ENCODE measurements at regions not wholly inside any gene's neighbourhood (a gene's known extent, or its start where the extent isn't known, plus 50 kb on each side); places are given as distances from the start of the nearest gene placed in this dataset.

GRCh38 chr2:78061732-78062131 is 539.6 kb upstream of the LRRTM4 start:
- Histone ChIP-seq H3K4me1 (ENCODE audit: control insufficient read depth, insufficient read depth, low read length) (no peaks in the 10 kb centered on the region), H3K4me3 (ENCODE audit: low read length) (no peak overlapping the region), H3K27me3 (ENCODE audit: control insufficient read depth, insufficient read depth, low read length) (no peaks in the 10 kb centered on the region), H3K36me3 (ENCODE audit: control insufficient read depth, insufficient read depth, low read length) (no peaks in the 10 kb centered on the region), H3K27ac (ENCODE audit: low read depth, low read length) (no peak overlapping the region), H3K9ac (ENCODE audit: low read length) (no peak overlapping the region)

GRCh38 chr2:78063246-78064020 is 541.3 kb upstream of the LRRTM4 start:
- no peaks in the 10 kb centered on the region for H3K4me1 ChIP-seq (ENCODE audit: control insufficient read depth, insufficient read depth, low read length)
- no peak overlapping the region for H3K27ac ChIP-seq (ENCODE audit: low read depth, low read length)
- no peaks in the 10 kb centered on the region for H3K36me3 ChIP-seq (ENCODE audit: control insufficient read depth, insufficient read depth, low read length)
- no peak overlapping the region for H3K9ac ChIP-seq (ENCODE audit: low read length)
- no peaks in the 10 kb centered on the region for H3K27me3 ChIP-seq (ENCODE audit: control insufficient read depth, insufficient read depth, low read length)
- H3K4me3 ChIP-seq (ENCODE audit: low read length): no peak overlapping the region

DNA sequence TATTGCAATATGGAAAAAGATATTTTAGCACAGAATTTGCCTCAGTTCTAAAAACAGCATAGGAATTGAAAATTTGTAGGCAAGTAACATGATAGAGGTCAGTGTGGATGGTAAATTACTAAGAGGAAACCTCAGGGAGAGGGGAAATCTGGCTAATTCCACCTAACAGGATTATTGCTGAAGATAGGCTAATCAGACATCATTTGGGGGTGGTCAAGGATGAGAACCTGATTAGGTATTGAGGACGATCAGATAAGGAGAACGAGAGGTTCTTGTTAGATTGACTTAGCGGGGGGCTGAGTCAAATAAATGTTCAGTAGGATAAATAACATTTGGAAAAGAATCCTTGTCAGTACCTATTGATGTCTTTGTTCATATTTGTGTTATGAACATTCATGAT is 543.2 kb upstream of the LRRTM4 start:
- no peak overlapping the region for H3K27ac ChIP-seq (ENCODE audit: low read depth, low read length)
- H3K4me3 ChIP-seq (ENCODE audit: low read length): no peak overlapping the region
- no peak overlapping the region for H3K9ac ChIP-seq (ENCODE audit: low read length)
- no peaks in the 10 kb centered on the region for H3K4me1 ChIP-seq (ENCODE audit: control insufficient read depth, insufficient read depth, low read length)
- no peaks in the 10 kb centered on the region for H3K27me3 ChIP-seq (ENCODE audit: control insufficient read depth, insufficient read depth, low read length)
- H3K36me3 ChIP-seq (ENCODE audit: control insufficient read depth, insufficient read depth, low read length): no peaks in the 10 kb centered on the region

DNA sequence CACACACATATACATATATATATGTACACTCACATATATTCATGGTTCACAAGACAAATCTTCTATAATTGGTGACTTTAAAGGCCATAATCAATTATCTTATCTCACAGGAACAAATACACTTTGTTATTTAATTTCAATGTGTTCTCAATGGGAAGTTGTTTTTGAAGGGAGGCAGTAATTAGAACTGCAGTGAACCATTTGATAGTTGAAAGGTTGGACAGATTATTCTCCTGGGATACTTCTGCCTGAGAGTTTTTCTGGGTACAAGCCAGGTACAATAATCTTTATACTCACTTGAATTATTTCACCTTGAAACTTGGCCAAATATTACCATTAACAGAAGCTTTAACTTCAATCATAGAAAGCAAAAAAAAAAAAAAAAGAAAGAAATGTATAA is 546.6 kb upstream of the LRRTM4 start:
- H3K27ac ChIP-seq (ENCODE audit: low read depth, low read length): no peak overlapping the region
- H3K4me1 ChIP-seq (ENCODE audit: control insufficient read depth, insufficient read depth, low read length): no peaks in the 10 kb centered on the region
- H3K27me3 ChIP-seq (ENCODE audit: control insufficient read depth, insufficient read depth, low read length): no peaks in the 10 kb centered on the region
- no peak overlapping the region for H3K9ac ChIP-seq (ENCODE audit: low read length)
- H3K4me3 ChIP-seq (ENCODE audit: low read length): no peak overlapping the region
- no peaks in the 10 kb centered on the region for H3K36me3 ChIP-seq (ENCODE audit: control insufficient read depth, insufficient read depth, low read length)

DNA sequence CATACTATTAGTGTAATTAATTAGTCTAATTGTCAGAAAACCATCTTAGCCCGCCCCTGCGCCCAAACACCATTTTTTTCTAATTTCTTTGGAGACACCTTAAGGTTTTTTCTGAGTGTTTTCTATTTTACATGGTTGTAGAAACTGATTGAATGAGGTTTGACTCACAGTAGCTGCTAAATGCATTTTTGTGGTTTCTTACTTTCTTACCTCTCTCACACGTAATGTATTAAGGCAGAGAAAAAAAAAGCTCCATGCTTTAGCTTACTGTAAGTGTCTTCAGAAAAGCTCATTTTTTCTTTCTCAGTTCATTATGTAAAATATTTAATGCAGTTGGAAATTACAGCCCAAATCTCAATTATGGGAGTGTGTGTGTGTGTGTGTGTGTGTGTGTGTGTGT is 548.5 kb upstream of the LRRTM4 start:
- no peaks in the 10 kb centered on the region for H3K27me3 ChIP-seq (ENCODE audit: control insufficient read depth, insufficient read depth, low read length)
- no peaks in the 10 kb centered on the region for H3K36me3 ChIP-seq (ENCODE audit: control insufficient read depth, insufficient read depth, low read length)
- H3K27ac ChIP-seq (ENCODE audit: low read depth, low read length): no peak overlapping the region
- no peak overlapping the region for H3K9ac ChIP-seq (ENCODE audit: low read length)
- H3K4me3 ChIP-seq (ENCODE audit: low read length): no peak overlapping the region
- no peaks in the 10 kb centered on the region for H3K4me1 ChIP-seq (ENCODE audit: control insufficient read depth, insufficient read depth, low read length)

GRCh38 chr2:78077633-78078032 is 555.5 kb upstream of the LRRTM4 start:
- H3K27me3 ChIP-seq (ENCODE audit: control insufficient read depth, insufficient read depth, low read length): no peaks in the 10 kb centered on the region
- no peaks in the 10 kb centered on the region for H3K36me3 ChIP-seq (ENCODE audit: control insufficient read depth, insufficient read depth, low read length)

GRCh38 chr2:78082555-78082954 is 560.4 kb upstream of the LRRTM4 start:
- Histone ChIP-seq H3K27me3 (ENCODE audit: control insufficient read depth, insufficient read depth, low read length) (no peaks in the 10 kb centered on the region), H3K9ac (ENCODE audit: low read length) (no peak overlapping the region), H3K4me3 (ENCODE audit: low read length) (no peak overlapping the region), H3K27ac (ENCODE audit: low read depth, low read length) (no peak overlapping the region), H3K36me3 (ENCODE audit: control insufficient read depth, insufficient read depth, low read length) (no peaks in the 10 kb centered on the region), H3K4me1 (ENCODE audit: control insufficient read depth, insufficient read depth, low read length) (no peaks in the 10 kb centered on the region)

More at GRCh38 chr2:78077633-78078032, 555.5 kb upstream of the LRRTM4 start:
- Histone ChIP-seq H3K9ac (ENCODE audit: low read length) (no peak overlapping the region), H3K4me3 (ENCODE audit: low read length) (no peak overlapping the region), H3K27ac (ENCODE audit: low read depth, low read length) (no peak overlapping the region), H3K4me1 (ENCODE audit: control insufficient read depth, insufficient read depth, low read length) (no peaks in the 10 kb centered on the region)

GRCh38 chr2:78093436-78093835 is 571.3 kb upstream of the LRRTM4 start:
- Histone ChIP-seq H3K36me3 (ENCODE audit: control insufficient read depth, insufficient read depth, low read length) (no peaks in the 10 kb centered on the region), H3K27ac (ENCODE audit: low read depth, low read length) (no peak overlapping the region), H3K4me1 (ENCODE audit: control insufficient read depth, insufficient read depth, low read length) (no peaks in the 10 kb centered on the region), H3K27me3 (ENCODE audit: control insufficient read depth, insufficient read depth, low read length) (no peaks in the 10 kb centered on the region), H3K4me3 (ENCODE audit: low read length) (no peak overlapping the region), H3K9ac (ENCODE audit: low read length) (no peak overlapping the region)

DNA sequence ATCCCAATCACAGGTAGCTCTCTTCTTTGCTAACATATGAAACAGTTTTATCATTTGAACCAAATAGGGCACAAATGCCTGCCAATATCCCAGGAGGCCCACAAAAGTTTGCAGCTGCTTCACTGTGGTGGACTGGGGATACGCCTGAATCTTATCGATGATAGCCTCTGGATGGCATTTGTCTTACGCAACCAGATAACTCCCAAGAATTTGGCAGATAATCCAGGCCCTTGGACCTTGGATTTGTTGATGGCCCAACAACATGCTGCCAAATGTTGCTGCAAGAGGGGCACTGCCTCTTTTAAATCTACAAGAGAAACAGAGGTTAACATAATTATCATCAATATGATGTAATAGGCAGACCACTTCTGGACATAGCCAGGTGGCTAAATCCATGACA is 587.1 kb upstream of the LRRTM4 start:
- no peaks in the 10 kb centered on the region for H3K36me3 ChIP-seq (ENCODE audit: control insufficient read depth, insufficient read depth, low read length)
- H3K4me1 ChIP-seq (ENCODE audit: control insufficient read depth, insufficient read depth, low read length): no peaks in the 10 kb centered on the region
- H3K4me3 ChIP-seq (ENCODE audit: low read length): no peak overlapping the region
- H3K27ac ChIP-seq (ENCODE audit: low read depth, low read length): no peak overlapping the region
- no peaks in the 10 kb centered on the region for H3K27me3 ChIP-seq (ENCODE audit: control insufficient read depth, insufficient read depth, low read length)
- H3K9ac ChIP-seq (ENCODE audit: low read length): no peak overlapping the region

DNA sequence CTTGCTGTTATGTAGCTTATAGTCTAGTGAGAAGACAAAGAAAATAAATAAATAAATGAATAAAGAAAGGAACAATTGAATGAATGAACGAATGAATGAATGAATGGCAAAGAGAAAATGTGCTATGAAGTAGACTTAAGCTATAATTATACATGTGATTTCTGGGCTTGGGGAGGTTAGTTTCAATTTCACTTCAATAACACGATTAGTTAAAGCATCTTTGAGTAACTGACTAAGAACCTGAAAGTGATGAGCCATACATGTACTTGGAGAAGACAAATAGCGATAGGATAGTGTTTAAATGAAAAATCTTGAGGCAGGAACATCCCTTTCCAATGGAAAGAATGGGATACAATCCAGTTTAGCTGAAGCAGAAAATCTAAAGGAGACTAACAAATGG is 593.1 kb upstream of the LRRTM4 start:
- Histone ChIP-seq H3K27me3 (ENCODE audit: control insufficient read depth, insufficient read depth, low read length) (no peaks in the 10 kb centered on the region), H3K27ac (ENCODE audit: low read depth, low read length) (no peak overlapping the region), H3K4me1 (ENCODE audit: control insufficient read depth, insufficient read depth, low read length) (no peaks in the 10 kb centered on the region), H3K36me3 (ENCODE audit: control insufficient read depth, insufficient read depth, low read length) (no peaks in the 10 kb centered on the region), H3K9ac (ENCODE audit: low read length) (no peak overlapping the region), H3K4me3 (ENCODE audit: low read length) (no peak overlapping the region)

DNA sequence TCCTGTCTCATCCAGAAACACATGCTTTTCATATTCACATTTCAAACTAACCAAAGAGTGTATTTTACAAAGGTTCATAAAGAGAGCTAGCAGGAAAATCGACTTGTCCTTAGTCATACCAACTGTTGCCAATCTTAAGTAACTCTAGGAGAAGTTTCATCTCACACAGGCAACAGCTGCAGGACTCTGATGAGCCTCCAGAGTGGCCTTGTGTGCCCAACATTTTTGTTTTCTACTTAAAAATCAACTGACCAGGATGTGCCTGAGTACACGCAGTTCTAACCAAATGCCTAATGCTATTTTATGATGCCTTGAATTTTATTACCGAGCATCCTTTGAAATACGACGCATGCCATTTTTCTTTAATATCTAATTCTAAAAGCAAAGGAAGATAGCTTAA is 595.9 kb upstream of the LRRTM4 start:
- no peaks in the 10 kb centered on the region for H3K4me1 ChIP-seq (ENCODE audit: control insufficient read depth, insufficient read depth, low read length)
- no peak overlapping the region for H3K9ac ChIP-seq (ENCODE audit: low read length)
- no peak overlapping the region for H3K4me3 ChIP-seq (ENCODE audit: low read length)
- no peaks in the 10 kb centered on the region for H3K36me3 ChIP-seq (ENCODE audit: control insufficient read depth, insufficient read depth, low read length)
- no peak overlapping the region for H3K27ac ChIP-seq (ENCODE audit: low read depth, low read length)
- H3K27me3 ChIP-seq (ENCODE audit: control insufficient read depth, insufficient read depth, low read length): no peaks in the 10 kb centered on the region

DNA sequence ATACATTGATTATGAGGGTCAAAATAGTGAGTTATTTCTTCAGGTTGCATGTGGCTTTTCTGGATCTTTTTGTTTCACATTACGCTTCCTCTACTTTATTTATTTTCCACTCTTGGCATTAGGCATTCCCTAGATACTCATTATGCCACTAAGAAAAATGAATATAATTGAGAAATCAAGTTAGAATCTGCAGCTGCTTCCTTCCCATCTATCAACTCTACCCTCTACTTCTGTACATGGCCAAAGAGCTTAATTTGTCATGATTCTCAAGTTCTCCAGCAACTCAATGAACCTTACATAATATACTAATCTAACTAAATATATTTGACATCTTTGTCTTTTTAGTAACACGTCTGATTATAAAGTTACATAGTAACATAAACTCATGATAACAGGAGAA is 598.1 kb upstream of the LRRTM4 start:
- Histone ChIP-seq H3K4me1 (ENCODE audit: control insufficient read depth, insufficient read depth, low read length) (no peaks in the 10 kb centered on the region), H3K9ac (ENCODE audit: low read length) (no peak overlapping the region), H3K36me3 (ENCODE audit: control insufficient read depth, insufficient read depth, low read length) (no peaks in the 10 kb centered on the region), H3K27me3 (ENCODE audit: control insufficient read depth, insufficient read depth, low read length) (no peaks in the 10 kb centered on the region), H3K27ac (ENCODE audit: low read depth, low read length) (no peak overlapping the region), H3K4me3 (ENCODE audit: low read length) (no peak overlapping the region)

GRCh38 chr2:78125042-78125441 is 602.9 kb upstream of the LRRTM4 start:
- no peak overlapping the region for H3K27ac ChIP-seq (ENCODE audit: low read depth, low read length)
- no peaks in the 10 kb centered on the region for H3K4me1 ChIP-seq (ENCODE audit: control insufficient read depth, insufficient read depth, low read length)
- no peak overlapping the region for H3K9ac ChIP-seq (ENCODE audit: low read length)
- H3K36me3 ChIP-seq (ENCODE audit: control insufficient read depth, insufficient read depth, low read length): no peaks in the 10 kb centered on the region
- H3K4me3 ChIP-seq (ENCODE audit: low read length): no peak overlapping the region
- no peaks in the 10 kb centered on the region for H3K27me3 ChIP-seq (ENCODE audit: control insufficient read depth, insufficient read depth, low read length)
